ENCODE measurements at regions not wholly inside any gene's neighbourhood (a gene's known extent, or its start where the extent isn't known, plus 50 kb on each side); places are given as distances from the start of the nearest gene placed in this dataset.

- Mint-ChIP-seq H3K4me3 (ENCODE audit: low read depth, unreplicated experiment) (no peak overlapping the region), H3K27ac (ENCODE audit: unreplicated experiment) (no peak overlapping the region), H3K4me1 (ENCODE audit: low read depth, unreplicated experiment) (no peaks in the 10 kb centered on the region), H3K36me3 (ENCODE audit: insufficient read depth, unreplicated experiment) (no peaks in the 10 kb centered on the region), H3K9me3 (ENCODE audit: low read depth, unreplicated experiment) (no peaks in the 10 kb centered on the region), H3K27me3 (ENCODE audit: unreplicated experiment) (no peaks in the 10 kb centered on the region)
- DNase-seq = no peak
- intact Hi-C loops (cut with micrococcal nuclease; ENCODE audit: unreplicated experiment) = no loop called here
- TF ChIP-seq, protein P1, sequence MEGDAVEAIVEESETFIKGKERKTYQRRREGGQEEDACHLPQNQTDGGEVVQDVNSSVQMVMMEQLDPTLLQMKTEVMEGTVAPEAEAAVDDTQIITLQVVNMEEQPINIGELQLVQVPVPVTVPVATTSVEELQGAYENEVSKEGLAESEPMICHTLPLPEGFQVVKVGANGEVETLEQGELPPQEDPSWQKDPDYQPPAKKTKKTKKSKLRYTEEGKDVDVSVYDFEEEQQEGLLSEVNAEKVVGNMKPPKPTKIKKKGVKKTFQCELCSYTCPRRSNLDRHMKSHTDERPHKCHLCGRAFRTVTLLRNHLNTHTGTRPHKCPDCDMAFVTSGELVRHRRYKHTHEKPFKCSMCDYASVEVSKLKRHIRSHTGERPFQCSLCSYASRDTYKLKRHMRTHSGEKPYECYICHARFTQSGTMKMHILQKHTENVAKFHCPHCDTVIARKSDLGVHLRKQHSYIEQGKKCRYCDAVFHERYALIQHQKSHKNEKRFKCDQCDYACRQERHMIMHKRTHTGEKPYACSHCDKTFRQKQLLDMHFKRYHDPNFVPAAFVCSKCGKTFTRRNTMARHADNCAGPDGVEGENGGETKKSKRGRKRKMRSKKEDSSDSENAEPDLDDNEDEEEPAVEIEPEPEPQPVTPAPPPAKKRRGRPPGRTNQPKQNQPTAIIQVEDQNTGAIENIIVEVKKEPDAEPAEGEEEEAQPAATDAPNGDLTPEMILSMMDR (IDR thresholded peaks at IDR 0.05; ENCODE audit: unreplicated experiment) = no peak
- CTCF ChIA-PET = no interaction called here
- BruUV-seq (replicated peaks) = no TSS peak
Measured at GRCh38 chr10:3931901-3932300, 146.9 kb upstream of the KLF6 start.

DNA sequence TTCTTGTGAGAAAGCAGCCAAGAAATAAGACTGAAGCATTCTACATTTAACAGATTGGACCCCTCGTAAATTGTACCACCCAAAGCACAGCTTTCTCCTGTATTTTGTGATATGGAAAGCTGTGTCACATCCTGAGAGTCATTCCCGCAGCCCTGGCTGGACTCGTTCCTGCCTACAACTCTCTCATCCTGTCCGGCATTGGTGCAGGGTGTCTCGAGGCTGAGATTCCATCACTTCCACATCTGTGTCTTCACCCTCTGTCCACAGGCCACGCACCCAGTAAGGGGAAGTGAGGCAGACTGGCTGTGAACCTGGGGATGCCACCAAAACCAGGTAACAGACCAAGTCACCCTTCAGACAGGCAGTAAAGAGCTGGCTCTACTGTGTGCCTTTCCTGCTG is 146.2 kb upstream of the KLF6 start:
- intact Hi-C loops (cut with micrococcal nuclease; ENCODE audit: unreplicated experiment) = no loop called here
- H3K27ac Mint-ChIP-seq (ENCODE audit: unreplicated experiment) = no peak overlapping the region
- BruUV-seq (replicated peaks) = no TSS peak

DNA sequence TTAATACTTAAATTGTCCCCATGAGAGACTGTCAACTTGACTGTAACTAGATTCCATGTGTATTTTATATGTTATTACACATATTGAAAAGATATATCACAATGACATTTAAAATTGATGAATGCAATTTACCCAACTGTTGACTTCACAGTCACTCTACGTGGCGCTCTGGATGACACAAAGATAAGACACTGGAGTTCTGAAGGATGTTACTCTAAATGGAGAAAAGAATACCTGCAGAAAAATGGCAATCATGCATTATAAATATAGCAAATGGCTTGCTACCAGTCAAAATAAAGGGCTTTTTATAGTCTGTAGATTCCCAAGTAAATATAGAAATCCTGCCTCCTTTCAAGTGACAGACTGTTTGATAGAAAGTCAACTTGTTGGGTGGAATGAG is 143.6 kb upstream of the KLF6 start:
- CTCF ChIA-PET = no interaction called here

More for the DNA sequence above, 146.2 kb upstream of the KLF6 start:
- Mint-ChIP-seq H3K36me3 (ENCODE audit: insufficient read depth, unreplicated experiment) (no peaks in the 10 kb centered on the region), H3K27me3 (ENCODE audit: unreplicated experiment) (no peaks in the 10 kb centered on the region), H3K4me3 (ENCODE audit: low read depth, unreplicated experiment) (no peak overlapping the region), H3K4me1 (ENCODE audit: low read depth, unreplicated experiment) (no peaks in the 10 kb centered on the region), H3K9me3 (ENCODE audit: low read depth, unreplicated experiment) (no peaks in the 10 kb centered on the region)
- TF ChIP-seq, protein P1 (IDR thresholded peaks at IDR 0.05; ENCODE audit: unreplicated experiment) = no peak
- DNase-seq = no peak
- CTCF ChIA-PET = interaction anchor here (0.7 kb wide), 1 partner anchor 121 kb away, joined by 4 read pairs; no protein-coding TSS in a partner anchor

GRCh38 chr10:3928078-3928477 is 143.1 kb upstream of the KLF6 start:
- no TSS peak for BruUV-seq (replicated peaks)
- intact Hi-C loops (cut with micrococcal nuclease; ENCODE audit: unreplicated experiment) = no loop called here
- no peak overlapping the region for H3K4me3 Mint-ChIP-seq (ENCODE audit: low read depth, unreplicated experiment)
- CTCF ChIA-PET = no interaction called here
- H3K4me1 Mint-ChIP-seq (ENCODE audit: low read depth, unreplicated experiment) = no peaks in the 10 kb centered on the region
- H3K9me3 Mint-ChIP-seq (ENCODE audit: low read depth, unreplicated experiment) = no peaks in the 10 kb centered on the region
- no peak overlapping the region for H3K27ac Mint-ChIP-seq (ENCODE audit: unreplicated experiment)
- H3K36me3 Mint-ChIP-seq (ENCODE audit: insufficient read depth, unreplicated experiment) = no peaks in the 10 kb centered on the region
- H3K27me3 Mint-ChIP-seq (ENCODE audit: unreplicated experiment) = no peaks in the 10 kb centered on the region
- TF ChIP-seq, protein P1 (IDR thresholded peaks at IDR 0.05; ENCODE audit: unreplicated experiment) = no peak
- DNase-seq = no peak

More for the DNA sequence above, 143.6 kb upstream of the KLF6 start:
- H3K4me1 Mint-ChIP-seq (ENCODE audit: low read depth, unreplicated experiment) = no peaks in the 10 kb centered on the region
- intact Hi-C loops (cut with micrococcal nuclease; ENCODE audit: unreplicated experiment) = no loop called here
- TF ChIP-seq, protein P1 (IDR thresholded peaks at IDR 0.05; ENCODE audit: unreplicated experiment) = no peak
- no peaks in the 10 kb centered on the region for H3K27me3 Mint-ChIP-seq (ENCODE audit: unreplicated experiment)
- H3K36me3 Mint-ChIP-seq (ENCODE audit: insufficient read depth, unreplicated experiment) = no peaks in the 10 kb centered on the region
- BruUV-seq (replicated peaks) = no TSS peak
- no peak for DNase-seq
- no peak overlapping the region for H3K27ac Mint-ChIP-seq (ENCODE audit: unreplicated experiment)
- H3K4me3 Mint-ChIP-seq (ENCODE audit: low read depth, unreplicated experiment) = no peak overlapping the region
- no peaks in the 10 kb centered on the region for H3K9me3 Mint-ChIP-seq (ENCODE audit: low read depth, unreplicated experiment)

Data from Calu3 (cell line).